ENCODE measurements at regions not wholly inside any gene's neighbourhood (a gene's known extent, or its start where the extent isn't known, plus 50 kb on each side); places are given as distances from the start of the nearest gene placed in this dataset.

- in situ Hi-C loops (cut with MboI; ENCODE audit: low pct_ligation_motif_present in 1 of 4, low pct_unique_long_range_greater_than_20kb in 1 of 4, low sequenced_read_pairs in 3 of 4) = no loop called here
- TF ChIP-seq POLR2A (IDR thresholded peaks at IDR 0.05) (no peak), POLR2AphosphoS5 (IDR thresholded peaks at IDR 0.05) (no peak), EP300 (IDR thresholded peaks at IDR 0.05; ENCODE audit: low read depth) (no peak), CTCF (IDR thresholded peaks at IDR 0.05) (no peak)
- no peak overlapping the region for H3K27ac ChIP-seq
- H3K4me3 ChIP-seq = no peak overlapping the region
- H3K36me3 ChIP-seq = no peaks in the 10 kb centered on the region
- peaks cover 0 to 5% of the 10 kb centered on the region in 2 donors for H3K9me3 ChIP-seq
- no peak for DNase-seq
- intact Hi-C loops (cut with DNase I; ENCODE audit: low total_unique reads) = no loop called here
- no peaks in the 10 kb centered on the region for H3K4me1 ChIP-seq
- 53% methylated on average over 1 of the region's 1 CpG; no CpG with 5 or more reads in 1 of the 2 donors for WGBS, 2 donors (ENCODE audit: low coverage in 1 of 2)
- no peaks in the 10 kb centered on the region for H3K27me3 ChIP-seq
Measured at GRCh38 chr14:82854901-82855300, 1321.2 kb upstream of the SEL1L start.

GRCh38 chr14:82855912-82856391 lies 1322.3 kb upstream of the SEL1L start:
- Histone ChIP-seq H3K36me3 (no peaks in the 10 kb centered on the region), H3K27me3 (no peaks in the 10 kb centered on the region), H3K9me3 (peaks cover 0 to 5% of the 10 kb centered on the region in 2 donors), H3K27ac (no peak overlapping the region), H3K4me1 (no peaks in the 10 kb centered on the region), H3K4me3 (no peak overlapping the region)
- TF ChIP-seq POLR2AphosphoS5 (IDR thresholded peaks at IDR 0.05) (no peak), CTCF (IDR thresholded peaks at IDR 0.05) (peak in 2 of 5 experiments; percentile 19 to 31)
- DNase-seq = no peak
- intact Hi-C loops (cut with DNase I; ENCODE audit: low total_unique reads) (no loop called here), in situ Hi-C loops (cut with MboI; ENCODE audit: low pct_ligation_motif_present in 1 of 4, low pct_unique_long_range_greater_than_20kb in 1 of 4, low sequenced_read_pairs in 3 of 4) (no loop called here)
- 27 to 30% methylated on average over 3 of the region's 3 CpGs for WGBS, 2 donors (ENCODE audit: low coverage in 1 of 2)

- Histone ChIP-seq H3K4me3 (no peak overlapping the region), H3K36me3 (no peaks in the 10 kb centered on the region), H3K4me1 (no peaks in the 10 kb centered on the region), H3K27me3 (no peaks in the 10 kb centered on the region), H3K27ac (no peak overlapping the region), H3K9me3 (peaks cover 0 to 5% of the 10 kb centered on the region in 2 donors)
- 78 to 82% methylated on average over 5 of the region's 5 CpGs for WGBS, 2 donors (ENCODE audit: low coverage in 1 of 2)
- no peak for DNase-seq
- in situ Hi-C loops (cut with MboI; ENCODE audit: low pct_ligation_motif_present in 1 of 4, low pct_unique_long_range_greater_than_20kb in 1 of 4, low sequenced_read_pairs in 3 of 4) (no loop called here), intact Hi-C loops (cut with DNase I; ENCODE audit: low total_unique reads) (no loop called here)
- TF ChIP-seq POLR2AphosphoS5 (IDR thresholded peaks at IDR 0.05) (no peak), EP300 (IDR thresholded peaks at IDR 0.05; ENCODE audit: low read depth) (no peak), CTCF (IDR thresholded peaks at IDR 0.05) (no peak), POLR2A (IDR thresholded peaks at IDR 0.05) (no peak)
Measured at GRCh38 chr14:82861313-82861712, 1327.7 kb upstream of the SEL1L start.

GRCh38 chr14:82872494-82872893 lies 1338.8 kb upstream of the SEL1L start:
- intact Hi-C loops (cut with DNase I; ENCODE audit: low total_unique reads) (no loop called here), in situ Hi-C loops (cut with MboI; ENCODE audit: low pct_ligation_motif_present in 1 of 4, low pct_unique_long_range_greater_than_20kb in 1 of 4, low sequenced_read_pairs in 3 of 4) (no loop called here)
- no peaks in the 10 kb centered on the region for H3K4me1 ChIP-seq
- H3K4me3 ChIP-seq = no peak overlapping the region
- no peaks in the 10 kb centered on the region for H3K27me3 ChIP-seq
- 48% methylated on average over 8 of the region's 8 CpGs; no CpG with 5 or more reads in 1 of the 2 donors for WGBS, 2 donors (ENCODE audit: low coverage in 1 of 2)
- H3K36me3 ChIP-seq = no peaks in the 10 kb centered on the region
- peaks cover 0 to under 1% of the 10 kb centered on the region in 2 donors for H3K9me3 ChIP-seq
- no peak for TF ChIP-seq EP300 (IDR thresholded peaks at IDR 0.05; ENCODE audit: low read depth)
- no peak for TF ChIP-seq POLR2A (IDR thresholded peaks at IDR 0.05)
- no peak for TF ChIP-seq POLR2AphosphoS5 (IDR thresholded peaks at IDR 0.05)
- no peak for TF ChIP-seq CTCF (IDR thresholded peaks at IDR 0.05)
- H3K27ac ChIP-seq = no peak overlapping the region
- no peak for DNase-seq

Data from transverse colon (tissue), 4 donors.